HG03039 (cell line): ENCODE measurements at regions not wholly inside any gene's neighbourhood (a gene's known extent, or its start where the extent isn't known, plus 50 kb on each side); places are given as distances from the start of the nearest gene placed in this dataset.

Source experiments
- ATAC-seq: cut with Tn5 transposase; IDR thresholded peaks from one replicate; pipeline ENCODE4 v1.9.1; 2021; ENCODE audit warnings: mild to moderate bottlenecking, moderate library complexity; ENCODE audit not compliant: unreplicated experiment

GRCh38 chr11:95295382-95296149, 64.6 kb upstream of the SESN3 start:
- no peak for ATAC-seq

GRCh38 chr11:95294701-95295100, 63.7 kb upstream of the SESN3 start:
- ATAC-seq, result no peak

GRCh38 chr11:95293116-95293515, 62.1 kb upstream of the SESN3 start:
- ATAC-seq, result no peak

- no peak for ATAC-seq
These were observed 60.9 kb upstream of the SESN3 start for GRCh38 chr11:95291946-95292345.

GRCh38 chr11:95289378-95290101, 58.5 kb upstream of the SESN3 start:
- no peak for ATAC-seq

GRCh38 chr11:95284057-95285052, 53.4 kb upstream of the SESN3 start:
- ATAC-seq, result no peak

GRCh38 chr11:95283650-95284049, 52.6 kb upstream of the SESN3 start:
- ATAC-seq, result no peak

- ATAC-seq, result no peak
These were observed 52.1 kb upstream of the SESN3 start for GRCh38 chr11:95283146-95283545.

- ATAC-seq, result no peak
These were observed 51.3 kb upstream of the SESN3 start for GRCh38 chr11:95282291-95282751.
